AG04450 (cell line): ENCODE measurements at regions not wholly inside any gene's neighbourhood (a gene's known extent, or its start where the extent isn't known, plus 50 kb on each side); places are given as distances from the start of the nearest gene placed in this dataset.
"Not testable (repeated sequence)": the region's sequence is repeated elsewhere in the genome, so short reads cannot be mapped to it uniquely, and the experiment has no call there.

Experiments
- CTCF ChIA-PET: fragments of 300-600, 350-600 bp; formaldehyde crosslinking; extraction: SDS; loops from one replicate; lab custom pipeline; 2022; ENCODE audit warnings: antibody characterized with exemption, inconsistent platforms; lab: Charles Lee
- POLR2A ChIA-PET: fragments of 350-600 bp; formaldehyde crosslinking; extraction: SDS; loops from one replicate; lab custom pipeline; 2021; ENCODE audit warnings: antibody characterized with exemption, inconsistent platforms; lab: Yijun Ruan, JAX
- DNase-seq: peaks from one replicate; pipeline ENCODE4 v3.0.0-alpha.2; 2011; ENCODE audit warnings: low read depth, low spot score
- H3K27ac ChIP-seq: one replicate; pipeline ENCODE4 v1.5.1; 2012; ENCODE audit warnings: low read depth, low read length, control low read depth
- H3K27me3 ChIP-seq: one replicate; pipeline ENCODE4 v1.6.0; 2012; ENCODE audit warnings: low read length; ENCODE audit not compliant: control insufficient read depth, insufficient read depth
- H3K4me3 ChIP-seq: 2 replicates; pipeline ENCODE4 v1.5.1; 2011; ENCODE audit warnings: mild to moderate bottlenecking, low read depth, low read length, control low read depth
- H3K9me3 ChIP-seq: 2 replicates; pipeline ENCODE4 v1.5.1; 2012; ENCODE audit warnings: low read length; ENCODE audit not compliant: control insufficient read depth, insufficient read depth
- CTCF ChIP-seq: IDR thresholded peaks from 2 replicates; pipeline ENCODE4 v1.5.1; 2011; ENCODE audit warnings: low read depth, low read length, control low read depth, inconsistent platforms

GRCh38 chr2:75833386-75833785, 122.7 kb upstream of the GCFC2 start:
- DNase-seq, result no peak
- no peak for TF ChIP-seq CTCF
- H3K4me3 ChIP-seq, result no peak overlapping the region
- ChIA-PET CTCF (no interaction called here), POLR2A (no interaction called here)
- no peaks in the 10 kb centered on the region for H3K27me3 ChIP-seq
- H3K27ac ChIP-seq, result no peak overlapping the region
- no peaks in the 10 kb centered on the region for H3K9me3 ChIP-seq

DNA sequence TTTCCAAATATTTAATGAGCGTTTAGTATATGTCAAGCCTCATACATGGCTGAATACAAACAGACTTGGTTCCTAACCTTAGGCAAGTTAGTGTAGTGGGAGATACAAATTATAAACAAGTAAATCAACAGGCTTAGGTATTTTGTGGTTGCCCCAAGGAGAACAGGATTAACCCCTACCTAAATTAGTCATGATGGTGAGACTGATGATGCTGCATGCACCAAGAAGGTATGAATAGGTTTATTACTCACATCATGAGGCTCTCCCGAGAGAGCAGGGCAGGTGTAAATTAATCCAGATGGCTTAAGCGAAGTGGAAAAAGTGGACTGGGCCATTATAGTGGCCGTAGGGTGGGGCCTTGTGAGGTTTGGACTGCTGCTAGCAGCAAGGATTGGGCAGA, 118.1 kb upstream of the GCFC2 start:
- Histone ChIP-seq H3K9me3 (no peaks in the 10 kb centered on the region), H3K27ac (no peak overlapping the region), H3K27me3 (no peaks in the 10 kb centered on the region), H3K4me3 (no peak overlapping the region)
- POLR2A ChIA-PET, result no interaction called here
- TF ChIP-seq CTCF, result no peak
- CTCF ChIA-PET, result no interaction called here
- DNase-seq, result no peak

- DNase-seq, H3K27ac ChIP-seq, H3K27me3 ChIP-seq, H3K4me3 ChIP-seq, H3K9me3 ChIP-seq, CTCF ChIA-PET, POLR2A ChIA-PET: not testable (repeated sequence)
These were observed 112.8 kb upstream of the GCFC2 start for GRCh38 chr2:75823515-75823914.

DNA sequence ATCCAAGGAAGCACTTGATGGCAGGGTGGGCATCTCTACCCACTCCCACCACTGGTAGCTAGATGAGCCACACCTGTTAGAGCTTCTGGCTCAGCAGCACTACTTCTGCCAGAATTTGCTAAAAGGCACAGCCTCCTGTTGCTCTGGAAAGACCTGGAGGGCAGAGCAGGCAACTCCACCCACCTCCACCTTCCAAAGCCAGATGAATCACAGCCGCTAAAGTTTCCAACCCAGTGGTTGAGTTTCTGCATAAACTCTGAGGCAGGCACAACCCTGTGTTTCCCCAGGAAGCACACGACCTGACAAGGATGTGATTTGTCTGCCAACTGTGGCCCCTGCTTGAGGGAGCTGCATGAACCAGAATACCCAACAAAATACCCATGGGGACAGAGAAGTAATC, 111.6 kb upstream of the GCFC2 start:
- TF ChIP-seq CTCF, result no peak
- POLR2A ChIA-PET, result no interaction called here
- no peak overlapping the region for H3K27ac ChIP-seq
- no peaks in the 10 kb centered on the region for H3K9me3 ChIP-seq
- CTCF ChIA-PET, result no interaction called here
- DNase-seq, result no peak
- H3K4me3 ChIP-seq, result no peak overlapping the region
- H3K27me3 ChIP-seq, result no peaks in the 10 kb centered on the region

DNA sequence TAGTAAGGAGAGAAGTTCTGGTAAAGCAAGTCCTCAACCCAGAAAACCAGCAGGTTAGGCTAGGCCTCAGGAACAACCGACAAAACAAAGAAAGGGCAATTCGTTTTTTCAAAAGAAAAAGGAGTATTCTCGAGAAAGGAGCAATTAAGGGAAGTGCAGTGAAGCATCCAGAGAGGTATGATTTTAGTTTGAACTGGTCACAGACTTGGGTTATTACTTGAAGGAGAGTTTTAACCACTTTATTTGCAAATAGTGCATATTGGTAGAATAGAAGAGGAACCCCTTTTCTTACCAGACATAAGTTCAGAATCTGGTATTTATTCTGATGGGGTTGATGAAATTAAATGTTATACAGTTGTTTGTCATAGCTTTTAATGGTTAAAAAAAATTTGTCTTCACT, 110.0 kb upstream of the GCFC2 start:
- TF ChIP-seq CTCF, result no peak
- no peak for DNase-seq
- Histone ChIP-seq H3K9me3 (no peaks in the 10 kb centered on the region), H3K27me3 (no peaks in the 10 kb centered on the region), H3K27ac (no peak overlapping the region), H3K4me3 (no peak overlapping the region)
- CTCF ChIA-PET, result no interaction called here
- POLR2A ChIA-PET, result no interaction called here
